Neural cell (in vitro differentiated cells): ENCODE measurements at regions not wholly inside any gene's neighbourhood (a gene's known extent, or its start where the extent isn't known, plus 50 kb on each side); places are given as distances from the start of the nearest gene placed in this dataset.

ENCODE experiments used
- H2AFZ ChIP-seq: fragments of 200-600, 300-800 bp; sonication (generic), shearing (Covaris generic); 2 replicates; pipeline ENCODE4 v1.6.0; 2014; ENCODE audit warnings: low read depth, mild to moderate bottlenecking, antibody characterized with exemption, low read length, moderate library complexity
- H3F3A ChIP-seq: fragments of 200-600 bp; shearing (Covaris generic); 2 replicates; pipeline ENCODE4 v1.6.1; 2016; ENCODE audit warnings: mild to moderate bottlenecking, moderate library complexity, mixed read lengths, antibody characterized with exemption, low read length; ENCODE audit not compliant: insufficient read depth, poor library complexity, severe bottlenecking
- H3K27ac ChIP-seq: fragments of 200-600, 300-800 bp; sonication (generic), shearing (Covaris generic); 2 replicates; pipeline ENCODE4 v1.5.1; 2014; ENCODE audit warnings: mild to moderate bottlenecking, low read length, moderate library complexity
- H3K27me3 ChIP-seq: fragments of 300-800, 200-600 bp; sonication (generic), shearing (Covaris generic); 2 replicates; pipeline ENCODE4 v1.6.0; 2014; ENCODE audit warnings: mild to moderate bottlenecking, low read depth, low read length, moderate library complexity; ENCODE audit not compliant: insufficient read depth
- H3K36me3 ChIP-seq: fragments of 300-800, 200-600 bp; sonication (generic), shearing (Covaris generic); 2 replicates; pipeline ENCODE4 v1.5.1; 2014; ENCODE audit warnings: mild to moderate bottlenecking, antibody characterized with exemption, low read length, moderate library complexity; ENCODE audit not compliant: insufficient read depth
- H3K4me2 ChIP-seq: fragments of 300-800, 200-600 bp; sonication (generic), shearing (Covaris generic); 2 replicates; pipeline ENCODE4 v1.6.0; 2014; ENCODE audit warnings: mild to moderate bottlenecking, low read length
- H3K4me3 ChIP-seq: fragments of 300-800, 200-600 bp; sonication (generic), shearing (Covaris generic); 2 replicates; pipeline ENCODE4 v1.5.1; 2014; ENCODE audit warnings: mild to moderate bottlenecking, low read length, moderate library complexity
- H3K79me2 ChIP-seq: fragments of 200-600 bp; shearing (Covaris generic); replicated peaks from 2 replicates; pipeline ENCODE4 v1.6.0; 2014; ENCODE audit warnings: mild to moderate bottlenecking, low read length, moderate library complexity; ENCODE audit not compliant: insufficient read depth
- H3K9ac ChIP-seq: fragments of 300-800, 200-600 bp; sonication (generic), shearing (Covaris generic); 2 replicates; pipeline ENCODE4 v1.6.1; 2016; ENCODE audit warnings: mild to moderate bottlenecking, low read length, mixed read lengths
- H3K9me2 ChIP-seq: fragments of 200-600 bp; shearing (Covaris generic); 2 replicates; pipeline ENCODE4 v1.6.1; 2016; ENCODE audit warnings: mild to moderate bottlenecking, low read length, mixed read lengths; ENCODE audit not compliant: insufficient read depth
- H3K9me3 ChIP-seq: fragments of 200-600, 300-800 bp; sonication (generic), shearing (Covaris generic); 2 replicates; pipeline ENCODE4 v1.6.1; 2016; ENCODE audit warnings: mild to moderate bottlenecking, mixed run types, low read length, moderate library complexity, mixed read lengths
- H4K20me1 ChIP-seq: fragments of 200-600 bp; shearing (Covaris generic); 2 replicates; pipeline ENCODE4 v1.6.1; 2016; ENCODE audit warnings: mild to moderate bottlenecking, mixed run types; ENCODE audit not compliant: insufficient read depth
- EP300 ChIP-seq: fragments of 450-650 bp; conservative IDR thresholded peaks from 2 replicates; pipeline ENCODE4 v1.6.1; 2014; ENCODE audit warnings: antibody characterized with exemption, mild to moderate bottlenecking, moderate library complexity; ENCODE audit not compliant: poor library complexity, severe bottlenecking
- EZH2 ChIP-seq: fragments of 200-600, 300-800 bp; shearing (Covaris generic), sonication (generic); IDR thresholded peaks from 2 replicates; pipeline ENCODE4 v1.6.1; 2014; ENCODE audit warnings: antibody characterized with exemption, low read length, borderline replicate concordance, mild to moderate bottlenecking; ENCODE audit not compliant: insufficient read depth, poor library complexity, severe bottlenecking
- MXI1 ChIP-seq: fragments of 450-650 bp; conservative IDR thresholded peaks from 2 replicates; pipeline ENCODE4 v1.6.1; 2014; ENCODE audit warnings: antibody characterized with exemption, mild to moderate bottlenecking; ENCODE audit not compliant: poor library complexity, severe bottlenecking
- POLR2AphosphoS5 ChIP-seq: IDR thresholded peaks from 2 replicates; pipeline ENCODE4 v1.6.1; 2012
- RAD21 ChIP-seq: fragments of 450-650 bp; conservative IDR thresholded peaks from 2 replicates; pipeline ENCODE4 v1.6.1; 2014; ENCODE audit warnings: antibody characterized with exemption, mild to moderate bottlenecking, moderate library complexity
- REST ChIP-seq: IDR thresholded peaks from 2 replicates; pipeline ENCODE4 v1.6.1; 2012; ENCODE audit warnings: borderline replicate concordance
- SMC3 ChIP-seq: fragments of 450-650 bp; conservative IDR thresholded peaks from 2 replicates; pipeline ENCODE4 v1.6.1; 2014; ENCODE audit warnings: antibody characterized with exemption, mild to moderate bottlenecking, moderate library complexity; ENCODE audit not compliant: poor library complexity
- TAF1 ChIP-seq: IDR thresholded peaks from 2 replicates; pipeline ENCODE4 v1.6.1; 2012; ENCODE audit warnings: low read depth
- TF ChIP-seq, protein P1 (sequence below): fragments of 450-650 bp; IDR thresholded peaks from 2 replicates; pipeline ENCODE4 v1.5.1; 2014; ENCODE audit warnings: antibody characterized with exemption, mild to moderate bottlenecking, moderate library complexity; ENCODE audit not compliant: poor library complexity, severe bottlenecking

GRCh38 chr2:126784045-126784444 is 114.6 kb upstream of the TEX51 start:
- H4K20me1 ChIP-seq: no peaks in the 10 kb centered on the region

DNA sequence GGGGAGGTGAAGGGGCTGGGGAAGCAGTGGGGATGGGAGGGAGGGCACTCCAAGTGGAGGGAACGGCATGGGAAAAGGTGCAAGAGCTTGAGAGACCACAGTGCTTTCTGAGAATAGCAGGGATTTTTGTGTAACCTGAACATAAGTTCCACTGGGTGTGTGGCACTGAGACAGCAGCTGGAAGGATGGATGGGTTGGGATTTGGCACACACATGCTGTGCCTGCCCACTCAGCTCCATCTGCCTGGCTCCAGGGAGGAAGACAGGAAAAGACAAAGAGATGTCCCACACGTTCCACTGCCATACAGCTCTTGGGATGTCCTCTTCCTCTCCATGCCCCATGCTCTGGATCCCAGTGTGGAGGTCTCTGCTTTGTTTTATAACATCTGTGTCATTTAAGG is 114.1 kb upstream of the TEX51 start:
- H3K4me3 ChIP-seq: no peak overlapping the region
- no peaks in the 10 kb centered on the region for H4K20me1 ChIP-seq
- no peak overlapping the region for H3K27ac ChIP-seq
- no peaks in the 10 kb centered on the region for H3K27me3 ChIP-seq
- H3K79me2 ChIP-seq: no peaks in the 10 kb centered on the region
- no peak overlapping the region for H3K9ac ChIP-seq
- H3K4me2 ChIP-seq: no peak overlapping the region
- no peak overlapping the region for H2AFZ ChIP-seq
- no peaks in the 10 kb centered on the region for H3K9me3 ChIP-seq
- H3K36me3 ChIP-seq: no peaks in the 10 kb centered on the region
- H3K9me2 ChIP-seq: no peaks in the 10 kb centered on the region
- TF ChIP-seq RAD21: no peak
- TF ChIP-seq POLR2AphosphoS5: no peak
- no peak for TF ChIP-seq REST
- TF ChIP-seq, protein P1, sequence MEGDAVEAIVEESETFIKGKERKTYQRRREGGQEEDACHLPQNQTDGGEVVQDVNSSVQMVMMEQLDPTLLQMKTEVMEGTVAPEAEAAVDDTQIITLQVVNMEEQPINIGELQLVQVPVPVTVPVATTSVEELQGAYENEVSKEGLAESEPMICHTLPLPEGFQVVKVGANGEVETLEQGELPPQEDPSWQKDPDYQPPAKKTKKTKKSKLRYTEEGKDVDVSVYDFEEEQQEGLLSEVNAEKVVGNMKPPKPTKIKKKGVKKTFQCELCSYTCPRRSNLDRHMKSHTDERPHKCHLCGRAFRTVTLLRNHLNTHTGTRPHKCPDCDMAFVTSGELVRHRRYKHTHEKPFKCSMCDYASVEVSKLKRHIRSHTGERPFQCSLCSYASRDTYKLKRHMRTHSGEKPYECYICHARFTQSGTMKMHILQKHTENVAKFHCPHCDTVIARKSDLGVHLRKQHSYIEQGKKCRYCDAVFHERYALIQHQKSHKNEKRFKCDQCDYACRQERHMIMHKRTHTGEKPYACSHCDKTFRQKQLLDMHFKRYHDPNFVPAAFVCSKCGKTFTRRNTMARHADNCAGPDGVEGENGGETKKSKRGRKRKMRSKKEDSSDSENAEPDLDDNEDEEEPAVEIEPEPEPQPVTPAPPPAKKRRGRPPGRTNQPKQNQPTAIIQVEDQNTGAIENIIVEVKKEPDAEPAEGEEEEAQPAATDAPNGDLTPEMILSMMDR: no peak
- no peak for TF ChIP-seq TAF1
- TF ChIP-seq SMC3: no peak
- TF ChIP-seq EP300: no peak
- no peak for TF ChIP-seq MXI1
- TF ChIP-seq EZH2: no peak
- no peaks in the 10 kb centered on the region for H3F3A ChIP-seq

More at GRCh38 chr2:126784045-126784444, 114.6 kb upstream of the TEX51 start:
- Histone ChIP-seq H3K4me2 (no peak overlapping the region), H3K79me2 (no peaks in the 10 kb centered on the region), H3K27me3 (no peaks in the 10 kb centered on the region), H3K9ac (no peak overlapping the region), H2AFZ (no peak overlapping the region), H3F3A (no peaks in the 10 kb centered on the region), H3K9me2 (no peaks in the 10 kb centered on the region), H3K27ac (no peak overlapping the region), H3K36me3 (no peaks in the 10 kb centered on the region), H3K4me3 (no peak overlapping the region), H3K9me3 (no peaks in the 10 kb centered on the region)
- TF ChIP-seq EP300: no peak
- no peak for TF ChIP-seq POLR2AphosphoS5
- TF ChIP-seq SMC3: no peak
- TF ChIP-seq TAF1: no peak
- TF ChIP-seq EZH2: no peak
- TF ChIP-seq, protein P1: no peak
- no peak for TF ChIP-seq REST
- TF ChIP-seq RAD21: no peak
